CD14-positive monocyte (primary cell): ENCODE measurements at regions not wholly inside any gene's neighbourhood (a gene's known extent, or its start where the extent isn't known, plus 50 kb on each side); places are given as distances from the start of the nearest gene placed in this dataset.

Source experiments
- DNase-seq, 3 donors: peaks; one replicate each; pipeline ENCODE4 v3.0.0-alpha.2; 2011 to 2022
- H2AFZ ChIP-seq: 2 replicates; pipeline ENCODE4 v1.6.0; 2012; ENCODE audit warnings: mild to moderate bottlenecking, low read depth, low read length, inconsistent platforms; ENCODE audit not compliant: insufficient read depth, poor library complexity, severe bottlenecking
- H3K27ac ChIP-seq, 2 donors: 1 replicate in 1 of 2; 2 replicates in 1 of 2; pipeline ENCODE4 v1.5.1; 2012 to 2013; ENCODE audit warnings: low read length in 2 of 2, control low read depth in 1 of 2, inconsistent platforms in 1 of 2, low read depth in 1 of 2, mild to moderate bottlenecking in 1 of 2
- H3K27me3 ChIP-seq, 2 donors: one replicate each; pipeline versions ENCODE4 v1.6.0 to v1.6.1; 2011 to 2013; ENCODE audit warnings: low read length in 2 of 2; ENCODE audit not compliant: control insufficient read depth in 2 of 2, insufficient read depth in 2 of 2
- H3K36me3 ChIP-seq, 2 donors: replicated peaks in 1 of 2; 1 replicate in 1 of 2; 2 replicates in 1 of 2; pipeline versions ENCODE4 v1.5.1 to v1.6.1; 2012 to 2013; ENCODE audit warnings: low read length in 2 of 2, control low read depth in 1 of 2, inconsistent platforms in 1 of 2, mild to moderate bottlenecking in 1 of 2; ENCODE audit not compliant: insufficient read depth in 2 of 2, control insufficient read depth in 1 of 2
- H3K4me1 ChIP-seq, 2 donors: 1 replicate in 1 of 2; 2 replicates in 1 of 2; pipeline versions ENCODE4 v1.5.1 to v1.6.1; 2012 to 2013; ENCODE audit warnings: low read length in 2 of 2, control low read depth in 1 of 2, inconsistent platforms in 1 of 2, mild to moderate bottlenecking in 1 of 2, moderate library complexity in 1 of 2; ENCODE audit not compliant: insufficient read depth in 2 of 2, control insufficient read depth in 1 of 2
- H3K4me2 ChIP-seq: replicated peaks from 2 replicates; pipeline ENCODE3; 2012; ENCODE audit warnings: low read length, moderate library complexity, mild to moderate bottlenecking; ENCODE audit not compliant: poor library complexity, severe bottlenecking; ENCODE audit errors: extremely low read depth
- H3K4me3 ChIP-seq, 3 experiments: fragments of 200-600 bp in 1 of 3; sonication (generic) in 1 of 3; replicated peaks in 1 of 3; 1 replicate in 2 of 3; 2 replicates in 1 of 3; pipeline ENCODE4 v1.5.1; 2011 to 2013; ENCODE audit warnings: low read length in 3 of 3, mild to moderate bottlenecking in 3 of 3, control low read depth in 2 of 3, low read depth in 2 of 3, inconsistent platforms in 1 of 3, moderate library complexity in 1 of 3
- H3K79me2 ChIP-seq: 2 replicates; pipeline ENCODE4 v1.6.0; 2012; ENCODE audit warnings: mild to moderate bottlenecking, control low read depth, inconsistent platforms, low read length, moderate library complexity; ENCODE audit not compliant: insufficient read depth
- H3K9ac ChIP-seq: 2 replicates; pipeline ENCODE4 v1.6.0; 2017; ENCODE audit warnings: low read length, mild to moderate bottlenecking; ENCODE audit not compliant: insufficient read depth, poor library complexity, severe bottlenecking
- H3K9me3 ChIP-seq, 2 donors: replicated peaks in 1 of 2; 1 replicate in 1 of 2; 2 replicates in 1 of 2; pipeline versions ENCODE4 v1.5.1 to v1.6.1; 2012 to 2013; ENCODE audit warnings: low read length in 2 of 2, control low read depth in 1 of 2; ENCODE audit not compliant: control insufficient read depth in 1 of 2, insufficient read depth in 1 of 2
- H4K20me1 ChIP-seq: 2 replicates; pipeline ENCODE4 v1.6.0; 2012; ENCODE audit warnings: mild to moderate bottlenecking, low read length, control low read depth, moderate library complexity; ENCODE audit not compliant: insufficient read depth
- H3K27ac Mint-ChIP-seq, 7 donors: one replicate each; pipeline ENCODE4 v1.8.0; 2020; ENCODE audit warnings: mild to moderate bottlenecking in 7 of 7, mixed read lengths in 7 of 7, moderate library complexity in 6 of 7, inconsistent platforms in 2 of 7
- H3K27me3 Mint-ChIP-seq, 3 donors: one replicate each; pipeline ENCODE4 v1.8.0; 2021 to 2022; ENCODE audit warnings: low read depth in 3 of 3, mild to moderate bottlenecking in 3 of 3, mixed read lengths in 3 of 3, moderate library complexity in 3 of 3, inconsistent platforms in 1 of 3
- H3K36me3 Mint-ChIP-seq, 2 donors: one replicate each; pipeline ENCODE4 v1.8.0; 2020; ENCODE audit warnings: mixed read lengths in 2 of 2, inconsistent platforms in 1 of 2, mild to moderate bottlenecking in 1 of 2
- H3K4me1 Mint-ChIP-seq: one replicate; pipeline ENCODE4 v1.8.0; 2020; ENCODE audit warnings: mild to moderate bottlenecking, mixed read lengths
- H3K4me3 Mint-ChIP-seq, 2 donors: one replicate each; pipeline ENCODE4 v1.8.0; 2020; ENCODE audit warnings: mild to moderate bottlenecking in 2 of 2, mixed read lengths in 2 of 2, moderate library complexity in 1 of 2
- H3K9me3 Mint-ChIP-seq, 7 donors: one replicate each; pipeline ENCODE4 v1.8.0; 2020 to 2022; ENCODE audit warnings: mixed read lengths in 7 of 7, mild to moderate bottlenecking in 6 of 7, moderate library complexity in 6 of 7, inconsistent platforms in 2 of 7
- CTCF ChIP-seq: fragments of 200-600 bp; IDR thresholded peaks from one replicate; pipeline ENCODE4 v1.8.0; 2022; ENCODE audit warnings: antibody characterized with exemption, mild to moderate bottlenecking
- WGBS: methylation state at CpG from one replicate; pipeline ENCODE4 v1.1.5; 2013; ENCODE audit warnings: missing lambda C conversion rate; ENCODE audit not compliant: insufficient coverage; 5-methylcytosine and 5-hydroxymethylcytosine counted together
- intact Hi-C, 2 donors: fragments of 100-400 bp; cut with micrococcal nuclease; formaldehyde crosslinking; loops; one replicate each; pipeline versions ENCODE4 v1.15.0 to v1.15.1; 2023

GRCh38 chr5:29023541-29023940 lies 1985.2 kb upstream of the CDH9 start:
- Histone ChIP-seq H2AFZ (no peak overlapping the region), H3K27me3 (no peaks in the 10 kb centered on the region), H3K4me2 (no peak overlapping the region), H3K9ac (no peak overlapping the region), H3K79me2 (no peaks in the 10 kb centered on the region), H3K9me3 (no peaks in the 10 kb centered on the region), H3K27ac (no peak overlapping the region), H3K36me3 (no peaks in the 10 kb centered on the region), H4K20me1 (no peaks in the 10 kb centered on the region), H3K4me1 (no peaks in the 10 kb centered on the region), H3K4me3 (no peak overlapping the region)
- H3K36me3 Mint-ChIP-seq = no peaks in the 10 kb centered on the region
- intact Hi-C loops = no loop called here
- no peak overlapping the region for H3K4me3 Mint-ChIP-seq
- H3K27ac Mint-ChIP-seq = no peak overlapping the region
- TF ChIP-seq CTCF = no peak
- H3K27me3 Mint-ChIP-seq = no peaks in the 10 kb centered on the region
- H3K9me3 Mint-ChIP-seq = peaks cover 0 to 6% (median 1%) of the 10 kb centered on the region in 7 donors
- no peak for DNase-seq
- WGBS = no CpG with 5 or more reads among the region's 2 CpGs
- H3K4me1 Mint-ChIP-seq = no peaks in the 10 kb centered on the region

GRCh38 chr5:29017501-29017900 lies 1979.1 kb upstream of the CDH9 start:
- H3K4me3 Mint-ChIP-seq = no peak overlapping the region
- Histone ChIP-seq H3K27me3 (no peaks in the 10 kb centered on the region), H3K4me2 (no peak overlapping the region), H3K79me2 (no peaks in the 10 kb centered on the region), H3K36me3 (no peaks in the 10 kb centered on the region), H3K9ac (no peak overlapping the region), H4K20me1 (no peaks in the 10 kb centered on the region), H3K27ac (no peak overlapping the region), H3K9me3 (no peaks in the 10 kb centered on the region), H3K4me3 (no peak overlapping the region), H2AFZ (no peak overlapping the region), H3K4me1 (no peaks in the 10 kb centered on the region)
- no peaks in the 10 kb centered on the region for H3K4me1 Mint-ChIP-seq
- H3K9me3 Mint-ChIP-seq = peaks cover 0 to 3% (median 0%) of the 10 kb centered on the region in 7 donors
- no peak for TF ChIP-seq CTCF
- no peak overlapping the region for H3K27ac Mint-ChIP-seq
- DNase-seq = no peak
- intact Hi-C loops = no loop called here
- no peaks in the 10 kb centered on the region for H3K36me3 Mint-ChIP-seq
- no peaks in the 10 kb centered on the region for H3K27me3 Mint-ChIP-seq
- WGBS = no CpG with 5 or more reads among the region's 3 CpGs
